ENCODE measurements at regions not wholly inside any gene's neighbourhood (a gene's known extent, or its start where the extent isn't known, plus 50 kb on each side); places are given as distances from the start of the nearest gene placed in this dataset.

- no peak overlapping the region for H3K27ac ChIP-seq (ENCODE audit: low read depth, low read length)
Measured at GRCh38 chr13:34038541-34039068, 220.7 kb downstream of the RFC3 start.

GRCh38 chr13:34039678-34040077 lies 221.7 kb downstream of the RFC3 start:
- Mint-ChIP-seq H3K4me3 (no peak overlapping the region), H3K4me1 (no peaks in the 10 kb centered on the region), H3K27me3 (no peaks in the 10 kb centered on the region), H3K27ac (no peak overlapping the region), H3K9me3 (peaks cover 0 to 10% (median 2%) of the 10 kb centered on the region in 5 donors), H3K36me3 (no peaks in the 10 kb centered on the region)
- no peak for DNase-seq
- no peaks in the 10 kb centered on the region for H3K36me3 ChIP-seq (ENCODE audit: insufficient read depth, low read length)
- no peak overlapping the region for H3K27ac ChIP-seq (ENCODE audit: low read depth, low read length)
- ChIA-PET POLR2A (no interaction called here), CTCF (no interaction called here)
- H3K27me3 ChIP-seq (ENCODE audit: insufficient read depth, low read length, poor library complexity, severe bottlenecking), result no peaks in the 10 kb centered on the region
- H3K4me3 ChIP-seq (ENCODE audit: low read length), result no peak overlapping the region
- H3K4me1 ChIP-seq (ENCODE audit: insufficient read depth, low read length), result no peaks in the 10 kb centered on the region
- no peaks in the 10 kb centered on the region for H3K9me3 ChIP-seq (ENCODE audit: low read length)

More at GRCh38 chr13:34038541-34039068, 220.7 kb downstream of the RFC3 start:
- DNase-seq, result no peak
- no peaks in the 10 kb centered on the region for H3K27me3 ChIP-seq (ENCODE audit: insufficient read depth, low read length, poor library complexity, severe bottlenecking)
- no peak overlapping the region for H3K4me3 ChIP-seq (ENCODE audit: low read length)
- H3K36me3 Mint-ChIP-seq, result no peaks in the 10 kb centered on the region
- no peaks in the 10 kb centered on the region for H3K27me3 Mint-ChIP-seq
- ChIA-PET CTCF (no interaction called here), POLR2A (no interaction called here)
- no peak overlapping the region for H3K4me3 Mint-ChIP-seq
- no peak overlapping the region for H3K27ac Mint-ChIP-seq
- H3K36me3 ChIP-seq (ENCODE audit: insufficient read depth, low read length), result no peaks in the 10 kb centered on the region
- no peaks in the 10 kb centered on the region for H3K4me1 ChIP-seq (ENCODE audit: insufficient read depth, low read length)
- H3K9me3 Mint-ChIP-seq, result peaks cover 0 to 10% (median 2%) of the 10 kb centered on the region in 5 donors
- no peaks in the 10 kb centered on the region for H3K9me3 ChIP-seq (ENCODE audit: low read length)
- no peaks in the 10 kb centered on the region for H3K4me1 Mint-ChIP-seq

GRCh38 chr13:34040863-34041262 lies 222.9 kb downstream of the RFC3 start:
- no peak for DNase-seq
- H3K9me3 Mint-ChIP-seq, result peaks cover 0 to 6% (median 2%) of the 10 kb centered on the region in 5 donors
- no peaks in the 10 kb centered on the region for H3K27me3 Mint-ChIP-seq
- H3K36me3 Mint-ChIP-seq, result no peaks in the 10 kb centered on the region
- H3K4me1 ChIP-seq (ENCODE audit: insufficient read depth, low read length), result no peaks in the 10 kb centered on the region
- H3K27ac Mint-ChIP-seq, result no peak overlapping the region
- H3K4me1 Mint-ChIP-seq, result no peaks in the 10 kb centered on the region
- no peaks in the 10 kb centered on the region for H3K36me3 ChIP-seq (ENCODE audit: insufficient read depth, low read length)
- H3K9me3 ChIP-seq (ENCODE audit: low read length), result no peaks in the 10 kb centered on the region
- ChIA-PET CTCF (no interaction called here), POLR2A (no interaction called here)
- H3K27ac ChIP-seq (ENCODE audit: low read depth, low read length), result no peak overlapping the region
- no peak overlapping the region for H3K4me3 ChIP-seq (ENCODE audit: low read length)
- H3K27me3 ChIP-seq (ENCODE audit: insufficient read depth, low read length, poor library complexity, severe bottlenecking), result no peaks in the 10 kb centered on the region
- H3K4me3 Mint-ChIP-seq, result no peak overlapping the region

- H3K27ac ChIP-seq (ENCODE audit: low read depth, low read length), result no peak overlapping the region
- H3K4me1 ChIP-seq (ENCODE audit: insufficient read depth, low read length), result no peaks in the 10 kb centered on the region
- no peak for DNase-seq
- no peaks in the 10 kb centered on the region for H3K36me3 ChIP-seq (ENCODE audit: insufficient read depth, low read length)
- H3K4me3 Mint-ChIP-seq, result no peak overlapping the region
- H3K4me3 ChIP-seq (ENCODE audit: low read length), result no peak overlapping the region
- no peaks in the 10 kb centered on the region for H3K36me3 Mint-ChIP-seq
- H3K4me1 Mint-ChIP-seq, result no peaks in the 10 kb centered on the region
- H3K27me3 Mint-ChIP-seq, result peaks cover 0 to 1% of the 10 kb centered on the region in 2 donors
- no peak overlapping the region for H3K27ac Mint-ChIP-seq
- no peaks in the 10 kb centered on the region for H3K27me3 ChIP-seq (ENCODE audit: insufficient read depth, low read length, poor library complexity, severe bottlenecking)
- ChIA-PET POLR2A (no interaction called here), CTCF (no interaction called here)
- no peaks in the 10 kb centered on the region for H3K9me3 ChIP-seq (ENCODE audit: low read length)
- H3K9me3 Mint-ChIP-seq, result peaks cover 0 to 4% (median 0%) of the 10 kb centered on the region in 5 donors
Measured at GRCh38 chr13:34044041-34044440, 226.1 kb downstream of the RFC3 start.

- H3K36me3 ChIP-seq (ENCODE audit: insufficient read depth, low read length), result no peaks in the 10 kb centered on the region
- no peak overlapping the region for H3K27ac ChIP-seq (ENCODE audit: low read depth, low read length)
- peaks cover 0 to 2% (median 0%) of the 10 kb centered on the region in 5 donors for H3K9me3 Mint-ChIP-seq
- no peaks in the 10 kb centered on the region for H3K4me1 Mint-ChIP-seq
- H3K4me1 ChIP-seq (ENCODE audit: insufficient read depth, low read length), result no peaks in the 10 kb centered on the region
- no peak overlapping the region for H3K4me3 ChIP-seq (ENCODE audit: low read length)
- H3K9me3 ChIP-seq (ENCODE audit: low read length), result no peaks in the 10 kb centered on the region
- H3K27ac Mint-ChIP-seq, result no peak overlapping the region
- H3K27me3 ChIP-seq (ENCODE audit: insufficient read depth, low read length, poor library complexity, severe bottlenecking), result no peaks in the 10 kb centered on the region
- H3K36me3 Mint-ChIP-seq, result no peaks in the 10 kb centered on the region
- DNase-seq, result no peak
- peaks cover 0 to 1% of the 10 kb centered on the region in 2 donors for H3K27me3 Mint-ChIP-seq
- ChIA-PET POLR2A (no interaction called here), CTCF (no interaction called here)
- no peak overlapping the region for H3K4me3 Mint-ChIP-seq
Measured at GRCh38 chr13:34044660-34045080, 226.7 kb downstream of the RFC3 start.

- ChIA-PET CTCF (no interaction called here), POLR2A (no interaction called here)
- H3K27me3 ChIP-seq (ENCODE audit: insufficient read depth, low read length, poor library complexity, severe bottlenecking), result no peaks in the 10 kb centered on the region
- peaks cover 0 to 1% of the 10 kb centered on the region in 2 donors for H3K27me3 Mint-ChIP-seq
- no peaks in the 10 kb centered on the region for H3K36me3 Mint-ChIP-seq
- no peak overlapping the region for H3K27ac Mint-ChIP-seq
- no peak overlapping the region for H3K4me3 Mint-ChIP-seq
- H3K4me1 ChIP-seq (ENCODE audit: insufficient read depth, low read length), result no peaks in the 10 kb centered on the region
- no peak overlapping the region for H3K4me3 ChIP-seq (ENCODE audit: low read length)
- H3K27ac ChIP-seq (ENCODE audit: low read depth, low read length), result no peak overlapping the region
- H3K9me3 Mint-ChIP-seq, result peaks cover 0 to 5% (median 0%) of the 10 kb centered on the region in 5 donors
- no peaks in the 10 kb centered on the region for H3K4me1 Mint-ChIP-seq
- DNase-seq, result no peak
- H3K9me3 ChIP-seq (ENCODE audit: low read length), result no peaks in the 10 kb centered on the region
- no peaks in the 10 kb centered on the region for H3K36me3 ChIP-seq (ENCODE audit: insufficient read depth, low read length)
Measured at GRCh38 chr13:34046457-34046856, 228.5 kb downstream of the RFC3 start.

GRCh38 chr13:34048652-34049051 lies 230.7 kb downstream of the RFC3 start:
- POLR2A ChIA-PET, result no interaction called here
- no peak for DNase-seq

GRCh38 chr13:34056733-34057258 lies 238.8 kb downstream of the RFC3 start:
- no peaks in the 10 kb centered on the region for H3K4me1 ChIP-seq (ENCODE audit: insufficient read depth, low read length)
- ChIA-PET CTCF (no interaction called here), POLR2A (no interaction called here)
- no peaks in the 10 kb centered on the region for H3K36me3 ChIP-seq (ENCODE audit: insufficient read depth, low read length)
- Mint-ChIP-seq H3K4me3 (no peak overlapping the region), H3K9me3 (peaks cover 3 to 8% (median 4%) of the 10 kb centered on the region in 5 donors), H3K4me1 (no peaks in the 10 kb centered on the region), H3K36me3 (no peaks in the 10 kb centered on the region), H3K27ac (no peak overlapping the region), H3K27me3 (no peaks in the 10 kb centered on the region)
- no peak overlapping the region for H3K4me3 ChIP-seq (ENCODE audit: low read length)
- no peak for DNase-seq
- no peaks in the 10 kb centered on the region for H3K27me3 ChIP-seq (ENCODE audit: insufficient read depth, low read length, poor library complexity, severe bottlenecking)
- H3K9me3 ChIP-seq (ENCODE audit: low read length), result no peaks in the 10 kb centered on the region
- no peak overlapping the region for H3K27ac ChIP-seq (ENCODE audit: low read depth, low read length)

More at GRCh38 chr13:34048652-34049051, 230.7 kb downstream of the RFC3 start:
- Mint-ChIP-seq H3K9me3 (peaks cover 2 to 5% (median 4%) of the 10 kb centered on the region in 5 donors), H3K4me3 (no peak overlapping the region), H3K27ac (no peak overlapping the region), H3K27me3 (peaks cover 0 to 1% of the 10 kb centered on the region in 2 donors), H3K36me3 (no peaks in the 10 kb centered on the region), H3K4me1 (no peaks in the 10 kb centered on the region)
- no peaks in the 10 kb centered on the region for H3K9me3 ChIP-seq (ENCODE audit: low read length)
- no peaks in the 10 kb centered on the region for H3K36me3 ChIP-seq (ENCODE audit: insufficient read depth, low read length)
- H3K27ac ChIP-seq (ENCODE audit: low read depth, low read length), result no peak overlapping the region
- H3K4me3 ChIP-seq (ENCODE audit: low read length), result no peak overlapping the region
- CTCF ChIA-PET, result no interaction called here
- no peaks in the 10 kb centered on the region for H3K4me1 ChIP-seq (ENCODE audit: insufficient read depth, low read length)
- no peaks in the 10 kb centered on the region for H3K27me3 ChIP-seq (ENCODE audit: insufficient read depth, low read length, poor library complexity, severe bottlenecking)

Data from CD8-positive, alpha-beta memory T cell (primary cell).